GM19395 (cell line): ENCODE measurements at regions not wholly inside any gene's neighbourhood (a gene's known extent, or its start where the extent isn't known, plus 50 kb on each side); places are given as distances from the start of the nearest gene placed in this dataset.

ENCODE experiments used
- ATAC-seq: cut with Tn5 transposase; IDR thresholded peaks from one replicate; pipeline ENCODE4 v1.9.1; 2021; ENCODE audit warnings: mild to moderate bottlenecking, moderate library complexity; ENCODE audit not compliant: unreplicated experiment

GRCh38 chr18:55093808-55094207 lies 134.5 kb upstream of the CCDC68 start:
- ATAC-seq: no peak

- no peak for ATAC-seq
Measured at GRCh38 chr18:55093295-55093694, 134.0 kb upstream of the CCDC68 start.

- no peak for ATAC-seq
Measured at GRCh38 chr18:55092166-55092565, 132.9 kb upstream of the CCDC68 start.

GRCh38 chr18:55090564-55091188 lies 131.4 kb upstream of the CCDC68 start:
- ATAC-seq: no peak

- no peak for ATAC-seq
Measured at GRCh38 chr18:55089610-55090009, 130.3 kb upstream of the CCDC68 start.

- ATAC-seq: no peak
Measured at GRCh38 chr18:55088561-55088960, 129.3 kb upstream of the CCDC68 start.

GRCh38 chr18:55088000-55088401 lies 128.7 kb upstream of the CCDC68 start:
- ATAC-seq: peak; percentile 61

- ATAC-seq: no peak
Measured at GRCh38 chr18:55086906-55087305, 127.6 kb upstream of the CCDC68 start.

- no peak for ATAC-seq
Measured at GRCh38 chr18:55085557-55086285, 126.5 kb upstream of the CCDC68 start.

- no peak for ATAC-seq
Measured at GRCh38 chr18:55084550-55084949, 125.3 kb upstream of the CCDC68 start.

- ATAC-seq: no peak
Measured at GRCh38 chr18:55083461-55083860, 124.2 kb upstream of the CCDC68 start.

GRCh38 chr18:55079481-55080355 lies 120.5 kb upstream of the CCDC68 start:
- no peak for ATAC-seq

- ATAC-seq: no peak
Measured at GRCh38 chr18:55079067-55079466, 119.8 kb upstream of the CCDC68 start.

- ATAC-seq: no peak
Measured at GRCh38 chr18:55078303-55078932, 119.2 kb upstream of the CCDC68 start.

GRCh38 chr18:55076643-55077218 lies 117.5 kb upstream of the CCDC68 start:
- ATAC-seq: no peak

- no peak for ATAC-seq
Measured at GRCh38 chr18:55073834-55074233, 114.6 kb upstream of the CCDC68 start.

- ATAC-seq: no peak
Measured at GRCh38 chr18:55073116-55073515, 113.9 kb upstream of the CCDC68 start.

- no peak for ATAC-seq
Measured at GRCh38 chr18:55072698-55073097, 113.4 kb upstream of the CCDC68 start.

GRCh38 chr18:55072181-55072580 lies 112.9 kb upstream of the CCDC68 start:
- no peak for ATAC-seq

GRCh38 chr18:55069497-55069896 lies 110.2 kb upstream of the CCDC68 start:
- peak; percentile 73 for ATAC-seq

- ATAC-seq: peak; percentile 60
Measured at GRCh38 chr18:55064760-55065159, 105.5 kb upstream of the CCDC68 start.
